ENCODE measurements at regions not wholly inside any gene's neighbourhood (a gene's known extent, or its start where the extent isn't known, plus 50 kb on each side); places are given as distances from the start of the nearest gene placed in this dataset.

DNA sequence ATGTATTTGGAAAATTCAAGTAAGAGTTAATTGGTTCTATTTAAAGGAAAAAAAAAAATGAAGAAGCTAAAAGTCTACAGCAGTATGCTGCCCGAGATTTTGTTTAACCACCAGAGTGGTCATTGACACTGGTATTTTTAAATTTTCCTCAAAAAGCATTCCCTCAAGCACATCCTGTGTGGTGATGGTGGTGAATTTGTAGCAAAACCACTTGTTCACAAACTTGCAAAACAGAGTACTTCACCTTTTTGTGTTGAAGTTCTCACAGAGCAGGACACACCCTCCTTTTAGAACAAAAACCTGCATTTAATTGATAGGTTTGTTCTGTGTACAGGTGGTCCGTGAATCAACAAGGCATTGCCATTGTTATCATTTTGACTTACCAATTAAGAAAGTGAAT is 374.2 kb downstream of the EFNA5 start:
- no peak for TF ChIP-seq CTCF (IDR thresholded peaks at IDR 0.05)
- no peak for TF ChIP-seq POLR2A (IDR thresholded peaks at IDR 0.05)
- ATAC-seq: no peak
- Histone ChIP-seq H3K36me3 (no peaks in the 10 kb centered on the region), H3K27ac (no peak overlapping the region), H3K27me3 (no peaks in the 10 kb centered on the region), H3K9me3 (no peaks in the 10 kb centered on the region), H3K4me3 (no peak overlapping the region), H3K4me1 (no peaks in the 10 kb centered on the region)
- 36% methylated on average over 2 of the region's 2 CpGs for WGBS (ENCODE audit: insufficient coverage, low coverage, low lambda C conversion rate, missing lambda C conversion rate)
- intact Hi-C loops (cut with DNase I): no loop called here
- no peak for DNase-seq

DNA sequence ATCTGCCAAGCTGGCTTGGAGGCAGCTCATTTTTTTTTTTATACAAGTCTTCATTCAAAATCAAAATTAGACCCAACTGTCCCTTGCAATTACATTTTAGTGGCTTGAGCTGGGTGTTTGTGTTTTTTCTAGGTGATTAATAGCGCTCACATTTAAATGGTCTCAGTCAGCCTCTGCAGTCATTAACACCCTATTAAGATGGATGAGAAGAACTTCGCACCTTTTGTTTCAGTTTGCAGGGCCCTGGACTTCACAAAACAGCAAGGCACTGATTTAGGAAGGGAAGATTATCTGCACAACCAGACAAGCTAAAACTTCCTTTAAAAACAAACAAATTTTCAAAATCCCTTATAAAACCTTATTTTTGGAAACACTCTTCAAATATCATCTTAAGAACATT is 374.8 kb downstream of the EFNA5 start:
- no peak overlapping the region for H3K27ac ChIP-seq
- H3K9me3 ChIP-seq: no peaks in the 10 kb centered on the region
- intact Hi-C loops (cut with DNase I): no loop called here
- no peaks in the 10 kb centered on the region for H3K36me3 ChIP-seq
- no peak for DNase-seq
- ATAC-seq: no peak
- no peaks in the 10 kb centered on the region for H3K4me1 ChIP-seq
- TF ChIP-seq POLR2A (IDR thresholded peaks at IDR 0.05) (no peak), CTCF (IDR thresholded peaks at IDR 0.05) (no peak)
- no peaks in the 10 kb centered on the region for H3K27me3 ChIP-seq
- 78% methylated on average over 2 of the region's 2 CpGs for WGBS (ENCODE audit: insufficient coverage, low coverage, low lambda C conversion rate, missing lambda C conversion rate)
- no peak overlapping the region for H3K4me3 ChIP-seq

DNA sequence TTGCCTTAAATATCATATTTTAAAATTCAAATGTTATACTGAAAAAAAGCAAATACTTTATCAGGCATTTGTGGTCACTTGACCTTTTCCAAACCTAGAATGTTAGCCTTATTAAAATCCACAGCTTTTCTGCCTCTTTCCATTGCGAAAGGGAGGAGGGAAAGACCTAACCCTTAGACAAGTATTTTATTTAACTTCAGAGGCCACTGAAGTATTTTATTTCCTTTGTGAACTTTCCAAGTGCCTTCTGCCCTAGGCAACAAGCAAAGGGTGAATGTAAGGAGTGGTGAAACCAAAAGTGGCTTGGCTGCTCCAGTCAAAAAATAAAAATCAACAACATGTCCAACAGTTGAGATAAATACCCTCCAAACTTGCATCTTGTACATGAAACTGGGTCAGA is 376.1 kb downstream of the EFNA5 start:
- intact Hi-C loops (cut with DNase I): no loop called here

DNA sequence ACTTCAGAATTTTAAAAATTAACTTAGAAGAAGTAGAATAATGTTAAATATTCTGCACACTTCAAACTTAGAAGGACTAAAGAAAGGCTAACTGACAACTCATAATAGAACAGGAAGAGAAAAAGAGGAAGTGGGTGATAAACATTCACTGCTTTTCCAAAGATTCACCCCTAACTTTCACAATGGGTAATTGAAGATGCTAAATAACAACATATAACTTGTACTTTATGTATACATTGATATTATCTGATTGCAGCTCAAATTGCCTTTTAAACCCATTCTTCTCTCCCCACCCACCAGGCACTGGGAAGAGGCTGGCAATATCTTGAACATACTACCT is 376.6 kb downstream of the EFNA5 start:
- Histone ChIP-seq H3K4me1 (no peaks in the 10 kb centered on the region), H3K9me3 (no peaks in the 10 kb centered on the region), H3K4me3 (no peak overlapping the region), H3K27me3 (no peaks in the 10 kb centered on the region), H3K36me3 (no peaks in the 10 kb centered on the region), H3K27ac (no peak overlapping the region)
- no peak for TF ChIP-seq POLR2A (IDR thresholded peaks at IDR 0.05)
- no peak for TF ChIP-seq CTCF (IDR thresholded peaks at IDR 0.05)
- intact Hi-C loops (cut with DNase I): no loop called here
- DNase-seq: no peak
- ATAC-seq: peak in 1 of 4 donors; percentile 34

More for the DNA sequence above, 376.1 kb downstream of the EFNA5 start:
- Histone ChIP-seq H3K4me3 (no peak overlapping the region), H3K9me3 (no peaks in the 10 kb centered on the region), H3K4me1 (no peaks in the 10 kb centered on the region), H3K27me3 (no peaks in the 10 kb centered on the region), H3K36me3 (no peaks in the 10 kb centered on the region), H3K27ac (no peak overlapping the region)
- TF ChIP-seq CTCF (IDR thresholded peaks at IDR 0.05): no peak
- DNase-seq: no peak
- 47% methylated on average over 1 of the region's 1 CpG for WGBS (ENCODE audit: insufficient coverage, low coverage, low lambda C conversion rate, missing lambda C conversion rate)
- ATAC-seq: no peak

- no peak for DNase-seq
- 40% methylated on average over 8 of the region's 8 CpGs for WGBS (ENCODE audit: insufficient coverage, low coverage, low lambda C conversion rate, missing lambda C conversion rate)
- no peak for ATAC-seq
- Histone ChIP-seq H3K4me3 (no peak overlapping the region), H3K27me3 (no peaks in the 10 kb centered on the region), H3K36me3 (no peaks in the 10 kb centered on the region), H3K4me1 (no peaks in the 10 kb centered on the region), H3K9me3 (no peaks in the 10 kb centered on the region), H3K27ac (no peak overlapping the region)
- no peak for TF ChIP-seq CTCF (IDR thresholded peaks at IDR 0.05)
- no peak for TF ChIP-seq POLR2A (IDR thresholded peaks at IDR 0.05)
- intact Hi-C loops (cut with DNase I): no loop called here
Observed at GRCh38 chr5:107293541-107294210, 377.1 kb downstream of the EFNA5 start.

Measured in right lobe of liver (tissue), 6 donors.